ENCODE measurements at regions not wholly inside any gene's neighbourhood (a gene's known extent, or its start where the extent isn't known, plus 50 kb on each side); places are given as distances from the start of the nearest gene placed in this dataset.

- Histone ChIP-seq H3K4me3 (replicated peaks; ENCODE audit: low read depth, low read length) (no peak overlapping the region), H3K27me3 (replicated peaks; ENCODE audit: control insufficient read depth, insufficient read depth, low read length) (no peaks in the 10 kb centered on the region), H3K36me3 (ENCODE audit: control insufficient read depth, insufficient read depth, low read length) (no peaks in the 10 kb centered on the region)
- TF ChIP-seq, protein P1, sequence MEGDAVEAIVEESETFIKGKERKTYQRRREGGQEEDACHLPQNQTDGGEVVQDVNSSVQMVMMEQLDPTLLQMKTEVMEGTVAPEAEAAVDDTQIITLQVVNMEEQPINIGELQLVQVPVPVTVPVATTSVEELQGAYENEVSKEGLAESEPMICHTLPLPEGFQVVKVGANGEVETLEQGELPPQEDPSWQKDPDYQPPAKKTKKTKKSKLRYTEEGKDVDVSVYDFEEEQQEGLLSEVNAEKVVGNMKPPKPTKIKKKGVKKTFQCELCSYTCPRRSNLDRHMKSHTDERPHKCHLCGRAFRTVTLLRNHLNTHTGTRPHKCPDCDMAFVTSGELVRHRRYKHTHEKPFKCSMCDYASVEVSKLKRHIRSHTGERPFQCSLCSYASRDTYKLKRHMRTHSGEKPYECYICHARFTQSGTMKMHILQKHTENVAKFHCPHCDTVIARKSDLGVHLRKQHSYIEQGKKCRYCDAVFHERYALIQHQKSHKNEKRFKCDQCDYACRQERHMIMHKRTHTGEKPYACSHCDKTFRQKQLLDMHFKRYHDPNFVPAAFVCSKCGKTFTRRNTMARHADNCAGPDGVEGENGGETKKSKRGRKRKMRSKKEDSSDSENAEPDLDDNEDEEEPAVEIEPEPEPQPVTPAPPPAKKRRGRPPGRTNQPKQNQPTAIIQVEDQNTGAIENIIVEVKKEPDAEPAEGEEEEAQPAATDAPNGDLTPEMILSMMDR (IDR thresholded peaks at IDR 0.05; ENCODE audit: insufficient read depth, low read length, poor library complexity, severe bottlenecking): no peak
- DNase-seq (ENCODE audit: extremely low read depth, insufficient read length): no peak
Observed at GRCh38 chr5:161169776-161170175, 317.8 kb upstream of the ATP10B start.

GRCh38 chr5:161167016-161167767, 315.2 kb upstream of the ATP10B start:
- Histone ChIP-seq H3K4me3 (replicated peaks; ENCODE audit: low read depth, low read length) (no peak overlapping the region), H3K36me3 (ENCODE audit: control insufficient read depth, insufficient read depth, low read length) (no peaks in the 10 kb centered on the region), H3K27me3 (replicated peaks; ENCODE audit: control insufficient read depth, insufficient read depth, low read length) (no peaks in the 10 kb centered on the region)
- no peak for DNase-seq (ENCODE audit: extremely low read depth, insufficient read length)
- TF ChIP-seq, protein P1 (IDR thresholded peaks at IDR 0.05; ENCODE audit: insufficient read depth, low read length, poor library complexity, severe bottlenecking): no peak

GRCh38 chr5:161165998-161166660, 314.1 kb upstream of the ATP10B start:
- H3K27me3 ChIP-seq (replicated peaks; ENCODE audit: control insufficient read depth, insufficient read depth, low read length): no peaks in the 10 kb centered on the region
- TF ChIP-seq, protein P1 (IDR thresholded peaks at IDR 0.05; ENCODE audit: insufficient read depth, low read length, poor library complexity, severe bottlenecking): no peak

DNA sequence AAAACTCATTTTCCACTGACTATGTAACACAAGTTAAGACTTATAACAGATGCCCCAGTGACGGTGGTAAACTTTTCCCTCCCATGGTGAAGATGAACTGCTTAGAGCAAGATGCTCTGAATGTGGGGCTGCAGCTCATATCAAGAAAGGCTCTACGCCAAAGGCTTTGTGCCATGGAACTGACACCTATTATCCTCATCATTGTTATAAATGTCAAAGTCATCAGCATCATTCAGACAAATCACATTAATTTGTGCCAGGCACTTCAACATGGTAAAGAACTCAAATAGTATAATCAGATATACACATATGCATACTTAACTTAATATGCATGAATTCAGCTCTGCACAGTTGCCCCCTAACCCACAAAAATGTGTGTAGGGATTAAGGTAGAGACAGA, 305.9 kb upstream of the ATP10B start:
- Histone ChIP-seq H3K36me3 (ENCODE audit: control insufficient read depth, insufficient read depth, low read length) (no peaks in the 10 kb centered on the region), H3K27me3 (replicated peaks; ENCODE audit: control insufficient read depth, insufficient read depth, low read length) (no peaks in the 10 kb centered on the region), H3K4me3 (replicated peaks; ENCODE audit: low read depth, low read length) (no peak overlapping the region)
- DNase-seq (ENCODE audit: extremely low read depth, insufficient read length): no peak
- TF ChIP-seq, protein P1 (IDR thresholded peaks at IDR 0.05; ENCODE audit: insufficient read depth, low read length, poor library complexity, severe bottlenecking): no peak

More at GRCh38 chr5:161165998-161166660, 314.1 kb upstream of the ATP10B start:
- DNase-seq (ENCODE audit: extremely low read depth, insufficient read length): no peak
- Histone ChIP-seq H3K36me3 (ENCODE audit: control insufficient read depth, insufficient read depth, low read length) (no peaks in the 10 kb centered on the region), H3K4me3 (replicated peaks; ENCODE audit: low read depth, low read length) (no peak overlapping the region)

GRCh38 chr5:161155451-161155850, 303.4 kb upstream of the ATP10B start:
- TF ChIP-seq, protein P1 (IDR thresholded peaks at IDR 0.05; ENCODE audit: insufficient read depth, low read length, poor library complexity, severe bottlenecking): no peak
- Histone ChIP-seq H3K36me3 (ENCODE audit: control insufficient read depth, insufficient read depth, low read length) (no peaks in the 10 kb centered on the region), H3K4me3 (replicated peaks; ENCODE audit: low read depth, low read length) (no peak overlapping the region), H3K27me3 (replicated peaks; ENCODE audit: control insufficient read depth, insufficient read depth, low read length) (no peaks in the 10 kb centered on the region)
- no peak for DNase-seq (ENCODE audit: extremely low read depth, insufficient read length)

Data from GM06990 (cell line).